Right atrium auricular region (tissue), 2 donors: ENCODE measurements at regions not wholly inside any gene's neighbourhood (a gene's known extent, or its start where the extent isn't known, plus 50 kb on each side); places are given as distances from the start of the nearest gene placed in this dataset.
"Not testable (repeated sequence)": the region's sequence is repeated elsewhere in the genome, so short reads cannot be mapped to it uniquely, and the experiment has no call there.

ENCODE experiments used
- DNase-seq: peaks from one replicate; pipeline ENCODE4 v3.0.0-alpha.2; 2019; ENCODE audit warnings: low spot score
- H3K27ac ChIP-seq, 2 donors: fragments of 200-600 bp; sonication (generic); 1 replicate in 1 of 2; 2 replicates in 1 of 2; pipeline ENCODE4 v1.5.1; 2016 to 2019
- H3K27me3 ChIP-seq, 2 donors: fragments of 200-600 bp; sonication (generic); one replicate each; pipeline versions ENCODE4 v1.5.1 to v1.6.0; 2017 to 2019
- H3K36me3 ChIP-seq: fragments of 200-600 bp; sonication (generic); one replicate; pipeline ENCODE4 v1.5.1; 2016
- H3K4me1 ChIP-seq, 2 donors: fragments of 200-600 bp; sonication (generic); one replicate each; pipeline versions ENCODE4 v1.5.1 to v1.6.0; 2017 to 2019
- H3K4me3 ChIP-seq, 2 donors: fragments of 200-600 bp; sonication (generic); 1 replicate in 1 of 2; 2 replicates in 1 of 2; pipeline ENCODE4 v1.5.1; 2017 to 2019; ENCODE audit warnings: mild to moderate bottlenecking in 1 of 2, moderate library complexity in 1 of 2
- H3K9me3 ChIP-seq, 2 donors: fragments of 200-600 bp; sonication (generic); one replicate each; pipeline ENCODE4 v1.5.1; 2019
- TF ChIP-seq, protein P1 (sequence below), 2 donors: fragments of 200-600 bp; sonication (generic); IDR thresholded peaks; one replicate each; pipeline ENCODE4 v1.5.1; 2019; ENCODE audit warnings: antibody characterized with exemption in 2 of 2

DNA sequence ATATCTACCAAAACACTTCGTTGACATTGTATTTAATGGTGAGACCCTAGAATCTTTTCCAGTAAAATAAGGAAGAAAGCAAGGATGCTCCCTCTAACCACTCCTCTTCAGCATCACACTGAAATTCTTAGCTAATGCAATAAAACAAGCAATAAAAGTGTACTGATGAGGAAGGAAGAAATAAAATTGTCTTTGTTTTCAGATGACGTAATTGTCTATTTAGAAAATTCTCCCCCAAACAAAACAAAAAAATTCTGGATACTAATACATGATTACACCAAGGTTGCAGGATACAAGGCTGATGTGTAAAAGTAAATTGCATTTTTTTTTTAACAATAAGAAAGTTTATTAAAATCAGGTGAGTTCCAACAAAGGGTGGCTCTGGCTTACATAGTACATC lies 205.0 kb upstream of the SSTR4 start:
- TF ChIP-seq, protein P1, sequence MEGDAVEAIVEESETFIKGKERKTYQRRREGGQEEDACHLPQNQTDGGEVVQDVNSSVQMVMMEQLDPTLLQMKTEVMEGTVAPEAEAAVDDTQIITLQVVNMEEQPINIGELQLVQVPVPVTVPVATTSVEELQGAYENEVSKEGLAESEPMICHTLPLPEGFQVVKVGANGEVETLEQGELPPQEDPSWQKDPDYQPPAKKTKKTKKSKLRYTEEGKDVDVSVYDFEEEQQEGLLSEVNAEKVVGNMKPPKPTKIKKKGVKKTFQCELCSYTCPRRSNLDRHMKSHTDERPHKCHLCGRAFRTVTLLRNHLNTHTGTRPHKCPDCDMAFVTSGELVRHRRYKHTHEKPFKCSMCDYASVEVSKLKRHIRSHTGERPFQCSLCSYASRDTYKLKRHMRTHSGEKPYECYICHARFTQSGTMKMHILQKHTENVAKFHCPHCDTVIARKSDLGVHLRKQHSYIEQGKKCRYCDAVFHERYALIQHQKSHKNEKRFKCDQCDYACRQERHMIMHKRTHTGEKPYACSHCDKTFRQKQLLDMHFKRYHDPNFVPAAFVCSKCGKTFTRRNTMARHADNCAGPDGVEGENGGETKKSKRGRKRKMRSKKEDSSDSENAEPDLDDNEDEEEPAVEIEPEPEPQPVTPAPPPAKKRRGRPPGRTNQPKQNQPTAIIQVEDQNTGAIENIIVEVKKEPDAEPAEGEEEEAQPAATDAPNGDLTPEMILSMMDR (IDR thresholded peaks at IDR 0.05): no peak

DNA sequence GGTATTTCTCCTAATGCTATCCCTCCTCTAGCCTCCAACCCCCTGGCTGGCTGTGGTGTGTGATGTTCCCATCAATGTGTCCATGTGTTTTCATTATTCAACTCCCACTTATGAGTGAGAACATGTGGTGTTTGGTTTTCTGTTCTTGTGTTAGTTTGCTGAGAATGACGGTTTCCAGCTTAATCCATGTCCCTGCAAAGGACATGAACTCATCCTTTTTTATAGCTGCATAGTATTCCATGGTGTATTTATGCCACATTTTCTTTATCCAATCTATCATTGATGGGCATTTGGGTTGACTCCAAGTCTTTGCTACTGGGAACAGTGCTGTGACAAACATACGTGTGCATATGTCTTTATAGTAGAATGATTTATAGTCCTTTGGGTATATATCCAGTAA lies 204.4 kb upstream of the SSTR4 start:
- H3K27me3 ChIP-seq, H3K36me3 ChIP-seq, H3K27ac ChIP-seq, H3K9me3 ChIP-seq, H3K4me3 ChIP-seq, DNase-seq, H3K4me1 ChIP-seq: not testable (repeated sequence)

More for the DNA sequence above, 205.0 kb upstream of the SSTR4 start:
- Histone ChIP-seq H3K4me1 (no peaks in the 10 kb centered on the region), H3K9me3 (no peaks in the 10 kb centered on the region), H3K36me3 (no peaks in the 10 kb centered on the region), H3K4me3 (no peak overlapping the region), H3K27me3 (no peaks in the 10 kb centered on the region), H3K27ac (no peak overlapping the region)
- no peak for DNase-seq

DNA sequence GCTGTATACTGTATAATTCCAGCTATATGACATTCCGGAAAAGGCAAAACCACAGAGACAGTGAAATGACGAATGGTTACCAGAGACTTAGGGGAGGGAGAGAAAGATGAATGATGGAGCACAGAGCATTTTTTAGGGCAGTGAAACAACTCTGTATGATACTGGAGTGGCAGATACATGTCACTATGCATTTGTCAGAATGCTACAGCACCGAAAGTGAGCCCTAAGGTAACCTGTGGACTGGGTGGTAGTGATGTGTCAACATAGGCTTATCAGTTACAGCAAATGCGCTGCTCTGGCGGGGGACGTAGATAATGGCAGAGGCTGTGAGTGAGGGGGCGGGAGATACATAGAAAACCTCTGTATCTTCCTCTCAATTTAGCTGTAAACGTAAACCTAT lies 201.3 kb upstream of the SSTR4 start:
- TF ChIP-seq, protein P1 (IDR thresholded peaks at IDR 0.05): no peak
- Histone ChIP-seq H3K36me3 (no peaks in the 10 kb centered on the region), H3K4me1 (no peaks in the 10 kb centered on the region), H3K27me3 (no peaks in the 10 kb centered on the region), H3K9me3 (no peaks in the 10 kb centered on the region), H3K27ac (no peak overlapping the region), H3K4me3 (no peak overlapping the region)
- DNase-seq: no peak

DNA sequence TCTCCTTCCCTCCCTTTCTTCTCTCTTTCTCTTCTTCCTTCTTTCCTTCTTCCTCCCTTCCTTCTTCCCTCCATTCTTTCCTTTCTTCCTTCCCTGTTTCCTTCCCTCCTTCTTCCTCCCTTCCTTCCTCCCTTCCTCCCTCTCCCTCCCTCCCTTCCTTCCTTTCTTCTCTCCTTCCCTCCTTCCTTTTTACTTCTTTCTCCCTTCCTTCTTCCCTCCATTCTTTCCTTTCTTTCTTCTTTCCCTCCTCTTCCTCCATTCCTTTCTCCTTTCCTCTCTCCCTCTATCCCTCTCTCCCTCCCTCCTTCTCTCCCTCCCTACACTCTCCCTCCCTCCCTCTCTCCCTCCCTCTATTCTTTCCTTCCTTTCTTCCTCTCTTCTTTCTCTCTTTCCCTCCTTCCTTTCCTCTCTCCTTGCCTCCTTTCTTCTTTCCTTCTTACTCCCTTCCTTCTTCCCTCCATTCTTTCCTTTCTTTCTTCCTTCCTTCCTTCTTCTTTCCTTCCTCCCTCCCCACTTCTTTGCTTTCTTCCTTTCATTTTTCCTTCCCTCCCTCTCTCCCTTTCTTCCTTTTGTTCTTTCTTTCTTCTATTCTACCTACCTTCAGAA lies 200.4 kb upstream of the SSTR4 start:
- TF ChIP-seq, protein P1 (IDR thresholded peaks at IDR 0.05): no peak
- Histone ChIP-seq H3K36me3 (no peaks in the 10 kb centered on the region), H3K4me3 (no peak overlapping the region), H3K9me3 (no peaks in the 10 kb centered on the region), H3K27me3 (no peaks in the 10 kb centered on the region), H3K27ac (no peak overlapping the region), H3K4me1 (no peaks in the 10 kb centered on the region)
- no peak for DNase-seq

DNA sequence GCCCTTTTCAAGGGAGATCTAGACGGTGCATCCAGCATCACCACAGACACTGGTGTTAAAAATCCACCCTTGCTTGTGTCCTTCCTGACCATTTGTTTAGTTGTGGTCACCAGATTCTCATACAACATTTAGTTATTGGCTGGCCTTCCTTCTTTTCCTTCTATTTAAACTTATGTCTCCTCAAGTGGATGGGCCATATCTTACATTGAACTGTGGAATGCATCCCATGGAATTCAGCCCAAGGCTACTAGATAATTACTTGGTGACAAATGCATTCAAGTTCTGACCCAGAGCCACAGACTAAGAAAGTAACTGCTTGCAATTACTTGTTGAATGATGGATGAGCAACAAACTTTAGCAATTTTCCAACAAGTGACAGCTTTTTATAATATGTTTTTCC lies 198.9 kb upstream of the SSTR4 start:
- no peak for DNase-seq
- no peak overlapping the region for H3K27ac ChIP-seq
- TF ChIP-seq, protein P1 (IDR thresholded peaks at IDR 0.05): no peak
- H3K4me3 ChIP-seq: no peak overlapping the region
- H3K4me1 ChIP-seq: no peaks in the 10 kb centered on the region
- no peaks in the 10 kb centered on the region for H3K27me3 ChIP-seq
- H3K9me3 ChIP-seq: no peaks in the 10 kb centered on the region
- no peaks in the 10 kb centered on the region for H3K36me3 ChIP-seq

DNA sequence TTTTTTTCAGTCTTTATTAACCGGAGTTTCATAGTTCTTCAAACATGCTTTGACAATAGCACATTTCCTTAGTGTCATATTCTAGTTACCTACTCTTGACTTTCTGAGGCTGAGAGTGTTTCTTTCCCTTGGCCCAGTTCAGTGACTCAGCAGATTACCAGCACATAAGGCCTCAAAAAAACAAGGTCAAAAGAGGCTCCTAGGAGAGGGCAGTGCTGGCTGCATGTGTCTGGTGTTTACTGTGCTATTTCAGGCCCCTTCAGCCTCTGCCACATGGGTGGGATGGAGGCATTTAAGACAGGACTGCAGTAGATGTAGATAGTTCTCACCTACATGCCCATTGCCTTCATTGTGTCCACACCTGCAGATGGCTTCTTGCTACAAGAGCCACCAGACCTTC lies 198.2 kb upstream of the SSTR4 start:
- no peaks in the 10 kb centered on the region for H3K36me3 ChIP-seq

More for the DNA sequence above, 198.2 kb upstream of the SSTR4 start:
- DNase-seq: no peak
- Histone ChIP-seq H3K4me1 (no peaks in the 10 kb centered on the region), H3K9me3 (no peaks in the 10 kb centered on the region), H3K4me3 (no peak overlapping the region), H3K27me3 (no peaks in the 10 kb centered on the region), H3K27ac (no peak overlapping the region)
- TF ChIP-seq, protein P1 (IDR thresholded peaks at IDR 0.05): no peak
